HEK293 (cell line): ENCODE measurements at regions not wholly inside any gene's neighbourhood (a gene's known extent, or its start where the extent isn't known, plus 50 kb on each side); places are given as distances from the start of the nearest gene placed in this dataset.
A peak's percentile ranks its signal among the peaks of the same experiment; 100 is the strongest.

Experiments
- CTCF ChIA-PET: fragments of 350-600 bp; formaldehyde crosslinking; extraction: SDS; loops from one replicate; lab custom pipeline; 2021; ENCODE audit warnings: antibody characterized with exemption; lab: Yijun Ruan, JAX
- POLR2A ChIA-PET: fragments of 300-600 bp; formaldehyde crosslinking; extraction: SDS; loops from one replicate; lab custom pipeline; 2020; ENCODE audit warnings: antibody characterized with exemption, inconsistent platforms; lab: Yijun Ruan, JAX
- H3K27ac ChIP-seq: fragments of 200-500 bp; sonication (Bioruptor generic); 2 replicates; pipeline ENCODE4 v1.5.1; 2014; ENCODE audit warnings: low read depth, low read length, control low read depth, inconsistent platforms; ENCODE audit errors: extremely low read depth
- H3K36me3 ChIP-seq, 2 experiments: fragments of 200-500 bp in 1 of 2; sonication (Bioruptor generic) in 1 of 2; 1 replicate in 1 of 2; 2 replicates in 1 of 2; pipeline ENCODE4 v1.5.1; 2014 to 2017; ENCODE audit warnings: inconsistent platforms in 2 of 2, low read length in 2 of 2; ENCODE audit not compliant: control insufficient read depth in 2 of 2, insufficient read depth in 1 of 2
- H3K4me1 ChIP-seq: fragments of 200-500 bp; sonication (Bioruptor generic); 2 replicates; pipeline ENCODE4 v1.5.1; 2014; ENCODE audit warnings: mild to moderate bottlenecking, low read length, inconsistent platforms; ENCODE audit not compliant: control insufficient read depth, insufficient read depth
- H3K4me3 ChIP-seq: 2 replicates; pipeline ENCODE4 v1.5.1; 2011; ENCODE audit warnings: low read depth, mild to moderate bottlenecking, control low read depth, low read length, moderate library complexity
- H3K9me3 ChIP-seq: fragments of 200-500 bp; sonication (Bioruptor generic); 2 replicates; pipeline ENCODE4 v1.5.1; 2014; ENCODE audit warnings: low read depth, low read length, inconsistent platforms; ENCODE audit not compliant: control insufficient read depth, insufficient read depth
- GFI1B ChIP-seq: fragments of 450-650 bp; formaldehyde crosslinking; IDR thresholded peaks from 2 replicates; pipeline ENCODE4 v1.5.1; 2016; ENCODE audit warnings: missing biosample characterization, missing genetic modification characterization
- PRDM4 ChIP-seq: fragments of 450-650 bp; formaldehyde crosslinking; IDR thresholded peaks from 2 replicates; pipeline ENCODE4 v1.5.1; 2017; ENCODE audit warnings: missing biosample characterization, missing genetic modification characterization
- REPIN1 ChIP-seq: fragments of 450-650 bp; formaldehyde crosslinking; IDR thresholded peaks from 2 replicates; pipeline ENCODE4 v1.5.1; 2017; ENCODE audit warnings: missing biosample characterization, missing genetic modification characterization, low read depth
- SP3 ChIP-seq: fragments of 450-650 bp; formaldehyde crosslinking; IDR thresholded peaks from 2 replicates; pipeline ENCODE4 v1.5.1; 2016; ENCODE audit warnings: missing biosample characterization, missing genetic modification characterization
- SP7 ChIP-seq: fragments of 450-650 bp; formaldehyde crosslinking; IDR thresholded peaks from 2 replicates; pipeline ENCODE4 v1.5.1; 2016; ENCODE audit warnings: missing biosample characterization, missing genetic modification characterization
- TCF7L2 ChIP-seq: IDR thresholded peaks from 2 replicates; pipeline ENCODE4 v1.6.1; 2011; ENCODE audit warnings: low read depth, mild to moderate bottlenecking, inconsistent platforms, low read length, moderate library complexity, borderline replicate concordance
- ZBTB17 ChIP-seq: fragments of 450-650 bp; formaldehyde crosslinking; IDR thresholded peaks from 2 replicates; pipeline ENCODE4 v1.5.1; 2016; ENCODE audit warnings: missing biosample characterization, missing genetic modification characterization
- ZBTB7A ChIP-seq: fragments of 450-650 bp; formaldehyde crosslinking; IDR thresholded peaks from 2 replicates; pipeline ENCODE4 v1.5.1; 2016; ENCODE audit warnings: low read depth, missing biosample characterization, missing genetic modification characterization
- ZBTB8A ChIP-seq: fragments of 450-650 bp; formaldehyde crosslinking; IDR thresholded peaks from 2 replicates; pipeline ENCODE4 v1.5.1; 2016; ENCODE audit warnings: missing biosample characterization, missing genetic modification characterization
- ZNF10 ChIP-seq: fragments of 450-650 bp; formaldehyde crosslinking; IDR thresholded peaks from 2 replicates; pipeline ENCODE4 v1.5.1; 2017; ENCODE audit warnings: missing biosample characterization, missing genetic modification characterization
- ZNF121 ChIP-seq: fragments of 450-650 bp; formaldehyde crosslinking; IDR thresholded peaks from 2 replicates; pipeline ENCODE4 v1.5.1; 2016; ENCODE audit warnings: missing biosample characterization, missing genetic modification characterization
- ZNF19 ChIP-seq: fragments of 450-650 bp; formaldehyde crosslinking; IDR thresholded peaks from 2 replicates; pipeline ENCODE4; 2016; ENCODE audit warnings: missing biosample characterization, missing genetic modification characterization, low read depth
- ZNF223 ChIP-seq: fragments of 450-650 bp; formaldehyde crosslinking; IDR thresholded peaks from 2 replicates; pipeline ENCODE4 v1.5.1; 2016; ENCODE audit warnings: missing biosample characterization, missing genetic modification characterization
- ZNF324 ChIP-seq: fragments of 450-650 bp; formaldehyde crosslinking; IDR thresholded peaks from 2 replicates; pipeline ENCODE4 v1.5.1; 2016; ENCODE audit warnings: missing biosample characterization, missing genetic modification characterization
- ZNF394 ChIP-seq: fragments of 450-650 bp; formaldehyde crosslinking; IDR thresholded peaks from 2 replicates; pipeline ENCODE4 v1.5.1; 2016; ENCODE audit warnings: missing biosample characterization, missing genetic modification characterization, mild to moderate bottlenecking, moderate library complexity, borderline replicate concordance
- ZNF426 ChIP-seq: fragments of 450-650 bp; formaldehyde crosslinking; IDR thresholded peaks from 2 replicates; pipeline ENCODE4 v1.5.1; 2017; ENCODE audit warnings: missing biosample characterization, missing genetic modification characterization, mild to moderate bottlenecking, inconsistent platforms, moderate library complexity
- ZNF561 ChIP-seq: fragments of 450-650 bp; IDR thresholded peaks from 2 replicates; pipeline ENCODE4 v1.5.1; 2018; ENCODE audit warnings: missing biosample characterization, missing genetic modification characterization, borderline replicate concordance
- ZNF624 ChIP-seq: fragments of 450-650 bp; formaldehyde crosslinking; IDR thresholded peaks from 2 replicates; pipeline ENCODE4 v1.5.1; 2017; ENCODE audit warnings: missing biosample characterization, missing genetic modification characterization
- ZNF629 ChIP-seq: fragments of 450-650 bp; formaldehyde crosslinking; IDR thresholded peaks from 2 replicates; pipeline ENCODE4 v1.5.1; 2017; ENCODE audit warnings: missing biosample characterization, missing genetic modification characterization
- ZNF660 ChIP-seq: fragments of 450-650 bp; IDR thresholded peaks from 2 replicates; pipeline ENCODE4 v1.5.1; 2018; ENCODE audit warnings: missing biosample characterization, mild to moderate bottlenecking, missing genetic modification characterization
- ZNF701 ChIP-seq: fragments of 450-650 bp; formaldehyde crosslinking; IDR thresholded peaks from 2 replicates; pipeline ENCODE4 v1.5.1; 2016; ENCODE audit warnings: missing biosample characterization, missing genetic modification characterization
- ZSCAN30 ChIP-seq: fragments of 450-650 bp; IDR thresholded peaks from 2 replicates; pipeline ENCODE4 v1.5.1; 2018; ENCODE audit warnings: missing biosample characterization, mild to moderate bottlenecking, missing genetic modification characterization, moderate library complexity

- Histone ChIP-seq H3K4me3 (no peak overlapping the region), H3K9me3 (no peaks in the 10 kb centered on the region), H3K27ac (no peak overlapping the region), H3K36me3 (no peaks in the 10 kb centered on the region), H3K4me1 (no peaks in the 10 kb centered on the region)
- POLR2A ChIA-PET: no interaction called here
- CTCF ChIA-PET: interaction anchor here (0.6 to 1.4 kb wide), 6 partner anchors 31 to 603 kb away, joined by 3 to 4 read pairs (median 4); no protein-coding TSS in a partner anchor
- TF ChIP-seq ZNF701 (tag by site-specific recombination): no peak
- TF ChIP-seq ZBTB17 (tag by site-specific recombination): no peak
- no peak for TF ChIP-seq REPIN1 (tag by site-specific recombination)
- TF ChIP-seq ZBTB8A (tag by site-specific recombination): no peak
- no peak for TF ChIP-seq ZNF561 (tag by site-specific recombination)
- TF ChIP-seq TCF7L2: no peak
- no peak for TF ChIP-seq ZNF19 (tag by site-specific recombination)
- TF ChIP-seq SP3: no peak
- no peak for TF ChIP-seq ZSCAN30 (tag by site-specific recombination)
- no peak for TF ChIP-seq ZBTB7A (tag by site-specific recombination)
- TF ChIP-seq ZNF629 (tag by site-specific recombination): no peak
- no peak for TF ChIP-seq ZNF10
- TF ChIP-seq ZNF624: no peak
- TF ChIP-seq PRDM4 (tag by site-specific recombination): no peak
- TF ChIP-seq ZNF394 (tag by site-specific recombination): no peak
- TF ChIP-seq SP7: no peak
- TF ChIP-seq GFI1B: no peak
- TF ChIP-seq ZNF660: no peak
- TF ChIP-seq ZNF324 (tag by site-specific recombination): no peak
- TF ChIP-seq ZNF223 (tag by site-specific recombination): no peak
These were observed 96.2 kb upstream of the AKT3 start for GRCh38 chr1:243946253-243946652.

GRCh38 chr1:243945727-243946126, 95.7 kb upstream of the AKT3 start:
- Histone ChIP-seq H3K4me3 (no peak overlapping the region), H3K36me3 (no peaks in the 10 kb centered on the region), H3K27ac (no peak overlapping the region), H3K4me1 (no peaks in the 10 kb centered on the region), H3K9me3 (no peaks in the 10 kb centered on the region)
- CTCF ChIA-PET: interaction anchor here (0.7 to 1.4 kb wide), 4 partner anchors 30 to 602 kb away, joined by 3 to 4 read pairs (median 4); no protein-coding TSS in a partner anchor
- POLR2A ChIA-PET: no interaction called here
- no peak for TF ChIP-seq ZSCAN30 (tag by site-specific recombination)
- no peak for TF ChIP-seq ZNF426 (tag by site-specific recombination)
- 0 out of 2 replicates have a peak, but pooled peaks have one; percentile 36 for TF ChIP-seq ZNF121 (tag by site-specific recombination)
